ENCODE measurements at regions not wholly inside any gene's neighbourhood (a gene's known extent, or its start where the extent isn't known, plus 50 kb on each side); places are given as distances from the start of the nearest gene placed in this dataset.

GRCh38 chr16:76035689-76036088, 241.5 kb upstream of the CNTNAP4 start:
- TF ChIP-seq ZBTB33 (CRISPR knock-in tag; IDR thresholded peaks at IDR 0.05): no peak
- TF ChIP-seq BRD4 (CRISPR knock-in tag; IDR thresholded peaks at IDR 0.05): no peak
- TF ChIP-seq XRCC5 (optimal IDR thresholded peaks at IDR 0.05; ENCODE audit: low read length): no peak
- TF ChIP-seq ATF1 (CRISPR knock-in tag; IDR thresholded peaks at IDR 0.05): no peak
- no peak for TF ChIP-seq EZH2 (conservative IDR thresholded peaks at IDR 0.05; ENCODE audit: low read depth, low read length)
- TF ChIP-seq CTCF (CRISPR knock-in tag; IDR thresholded peaks at IDR 0.05): no peak
- TF ChIP-seq REPIN1 (CRISPR knock-in tag; IDR thresholded peaks at IDR 0.05; ENCODE audit: borderline replicate concordance, low read depth): no peak
- no peak for TF ChIP-seq CSRNP1 (CRISPR knock-in tag; IDR thresholded peaks at IDR 0.05)
- no peak for TF ChIP-seq ASH2L (IDR thresholded peaks at IDR 0.05; ENCODE audit: insufficient read length, low read depth, low read length)
- TF ChIP-seq JUNB (CRISPR knock-in tag; IDR thresholded peaks at IDR 0.05; ENCODE audit: borderline replicate concordance): no peak
- TF ChIP-seq SNAPC2 (CRISPR knock-in tag; IDR thresholded peaks at IDR 0.05): no peak
- TF ChIP-seq KDM5B (CRISPR knock-in tag; IDR thresholded peaks at IDR 0.05; ENCODE audit: borderline replicate concordance): no peak

Data from HepG2 (cell line).